Loucy (cell line): ENCODE measurements at regions not wholly inside any gene's neighbourhood (a gene's known extent, or its start where the extent isn't known, plus 50 kb on each side); places are given as distances from the start of the nearest gene placed in this dataset.

Experiments
- H2AFZ ChIP-seq: fragments of 200-600 bp; sonication (generic); 2 replicates; pipeline ENCODE4 v1.6.0; 2016; ENCODE audit warnings: antibody characterized with exemption, mild to moderate bottlenecking, low read length, moderate library complexity
- H3F3A ChIP-seq: fragments of 200-600 bp; 2 replicates; pipeline ENCODE4 v1.6.0; 2016; ENCODE audit warnings: antibody characterized with exemption, low read depth, mild to moderate bottlenecking
- H3K27me3 ChIP-seq: fragments of 200-600 bp; sonication (generic); 2 replicates; pipeline ENCODE4 v1.6.1; 2014; ENCODE audit warnings: low read length, mild to moderate bottlenecking; ENCODE audit not compliant: insufficient read depth, poor library complexity, severe bottlenecking
- H3K36me3 ChIP-seq: fragments of 200-600 bp; sonication (generic); 2 replicates; pipeline ENCODE4 v1.6.1; 2016; ENCODE audit warnings: low read length; ENCODE audit not compliant: insufficient read depth
- H3K4me1 ChIP-seq: fragments of 200-600 bp; sonication (generic); 2 replicates; pipeline ENCODE4 v1.5.1; 2014; ENCODE audit warnings: low read length, mild to moderate bottlenecking; ENCODE audit not compliant: insufficient read depth, poor library complexity, severe bottlenecking
- H3K4me2 ChIP-seq: fragments of 200-600 bp; sonication (generic); 2 replicates; pipeline ENCODE4 v1.6.0; 2014; ENCODE audit warnings: antibody characterized with exemption, low read length, low read depth, mild to moderate bottlenecking; ENCODE audit not compliant: poor library complexity, severe bottlenecking
- H3K4me3 ChIP-seq: fragments of 200-600 bp; sonication (generic); 2 replicates; pipeline ENCODE4 v1.5.1; 2014; ENCODE audit warnings: low read length, mild to moderate bottlenecking, mixed read lengths; ENCODE audit not compliant: poor library complexity, severe bottlenecking
- H3K79me2 ChIP-seq: fragments of 200-600 bp; sonication (generic); 2 replicates; pipeline ENCODE4 v1.6.1; 2014; ENCODE audit warnings: low read length; ENCODE audit not compliant: insufficient read depth
- H3K9ac ChIP-seq: fragments of 200-600 bp; sonication (generic); 2 replicates; pipeline ENCODE4 v1.6.0; 2014; ENCODE audit warnings: mild to moderate bottlenecking, low read depth, low read length, moderate library complexity; ENCODE audit not compliant: poor library complexity, severe bottlenecking
- H3K9me2 ChIP-seq: fragments of 200-600 bp; sonication (generic); replicated peaks from 2 replicates; pipeline ENCODE4 v1.6.1; 2016; ENCODE audit warnings: low read depth, low read length, mixed read lengths
- H3K9me3 ChIP-seq: fragments of 200-600 bp; sonication (generic); 2 replicates; pipeline ENCODE4 v1.6.1; 2014; ENCODE audit warnings: mild to moderate bottlenecking, antibody characterized with exemption, low read length, low read depth; ENCODE audit not compliant: insufficient read depth
- H4K20me1 ChIP-seq: fragments of 200-600 bp; sonication (generic); 2 replicates; pipeline ENCODE4 v1.6.0; 2014; ENCODE audit warnings: antibody characterized with exemption, low read length, mild to moderate bottlenecking; ENCODE audit not compliant: insufficient read depth, poor library complexity, severe bottlenecking
- EZH2phosphoT487 ChIP-seq: fragments of 200-600 bp; IDR thresholded peaks from 2 replicates; pipeline ENCODE4 v1.6.1; 2018; ENCODE audit warnings: antibody characterized with exemption, mild to moderate bottlenecking, moderate library complexity, borderline replicate concordance
- TF ChIP-seq, protein P1 (sequence below): fragments of 200-600 bp; sonication (generic); conservative IDR thresholded peaks from 2 replicates; pipeline ENCODE4 v1.5.1; 2014; ENCODE audit warnings: mild to moderate bottlenecking, antibody characterized with exemption, low read length

DNA sequence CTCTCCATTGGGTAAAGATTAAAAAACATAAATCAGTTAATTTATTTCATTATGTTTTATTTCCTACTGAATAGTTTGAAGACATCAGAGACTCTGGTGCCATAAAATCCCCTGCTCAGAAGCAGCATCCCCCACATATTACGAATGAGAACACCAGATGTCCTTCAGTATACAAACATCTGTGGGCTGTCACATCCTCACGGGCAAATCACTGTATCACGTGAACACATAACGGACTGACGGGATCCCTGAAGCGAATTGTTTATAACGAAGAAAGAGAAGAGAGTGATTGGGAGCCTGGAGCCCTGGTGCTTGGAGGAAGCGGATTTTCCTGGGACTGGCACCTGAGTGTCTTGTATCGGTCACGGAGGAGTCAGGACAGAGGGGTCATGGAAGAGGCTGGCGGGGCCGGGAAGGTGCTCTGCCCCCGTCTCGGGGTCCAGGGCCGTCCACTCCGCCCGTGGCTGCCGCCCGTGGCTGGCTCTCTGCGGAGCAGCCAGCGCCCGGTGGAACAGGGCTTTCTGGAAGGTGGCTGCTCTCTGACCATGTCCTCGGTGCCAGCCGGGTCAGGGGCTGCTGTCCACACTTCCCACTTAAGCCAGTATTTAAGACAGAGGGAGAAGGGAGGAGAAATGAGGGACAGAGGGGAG is 452.7 kb upstream of the FAT1 start:
- Histone ChIP-seq H3K4me2 (no peak overlapping the region), H3K36me3 (no peaks in the 10 kb centered on the region), H3K4me1 (no peaks in the 10 kb centered on the region), H3K9me2 (no peaks in the 10 kb centered on the region), H3K9me3 (peaks cover 3% of the 10 kb centered on the region; the same call in 1 of the 2 replicates), H3K9ac (no peak overlapping the region), H4K20me1 (no peaks in the 10 kb centered on the region), H3F3A (no peaks in the 10 kb centered on the region), H3K4me3 (no peak overlapping the region), H3K79me2 (no peaks in the 10 kb centered on the region), H2AFZ (no peak overlapping the region), H3K27me3 (no peaks in the 10 kb centered on the region)
- TF ChIP-seq, protein P1, sequence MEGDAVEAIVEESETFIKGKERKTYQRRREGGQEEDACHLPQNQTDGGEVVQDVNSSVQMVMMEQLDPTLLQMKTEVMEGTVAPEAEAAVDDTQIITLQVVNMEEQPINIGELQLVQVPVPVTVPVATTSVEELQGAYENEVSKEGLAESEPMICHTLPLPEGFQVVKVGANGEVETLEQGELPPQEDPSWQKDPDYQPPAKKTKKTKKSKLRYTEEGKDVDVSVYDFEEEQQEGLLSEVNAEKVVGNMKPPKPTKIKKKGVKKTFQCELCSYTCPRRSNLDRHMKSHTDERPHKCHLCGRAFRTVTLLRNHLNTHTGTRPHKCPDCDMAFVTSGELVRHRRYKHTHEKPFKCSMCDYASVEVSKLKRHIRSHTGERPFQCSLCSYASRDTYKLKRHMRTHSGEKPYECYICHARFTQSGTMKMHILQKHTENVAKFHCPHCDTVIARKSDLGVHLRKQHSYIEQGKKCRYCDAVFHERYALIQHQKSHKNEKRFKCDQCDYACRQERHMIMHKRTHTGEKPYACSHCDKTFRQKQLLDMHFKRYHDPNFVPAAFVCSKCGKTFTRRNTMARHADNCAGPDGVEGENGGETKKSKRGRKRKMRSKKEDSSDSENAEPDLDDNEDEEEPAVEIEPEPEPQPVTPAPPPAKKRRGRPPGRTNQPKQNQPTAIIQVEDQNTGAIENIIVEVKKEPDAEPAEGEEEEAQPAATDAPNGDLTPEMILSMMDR, result no peak

DNA sequence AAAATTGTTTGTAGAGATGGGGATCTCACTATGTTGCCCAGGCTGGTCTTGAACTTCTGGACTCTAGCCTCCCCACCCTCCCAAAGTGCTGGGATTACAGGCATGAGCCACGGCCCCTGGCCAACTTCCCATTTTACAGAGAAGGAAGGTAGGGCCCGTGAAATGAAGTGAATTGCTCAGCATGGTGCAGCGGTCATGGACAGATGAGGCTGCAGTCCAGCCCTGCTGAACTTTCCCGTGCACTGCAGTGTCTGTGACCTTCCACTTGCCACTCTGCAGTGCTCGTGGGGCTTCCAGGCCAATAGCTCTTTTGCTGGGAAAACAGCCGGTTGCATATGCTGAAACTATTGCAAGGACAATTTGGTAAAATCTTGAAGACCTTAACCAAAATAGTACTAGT is 454.4 kb upstream of the FAT1 start:
- Histone ChIP-seq H2AFZ (no peak overlapping the region), H3K4me3 (no peak overlapping the region), H3K9me3 (peaks cover 3% of the 10 kb centered on the region; the same call in 1 of the 2 replicates), H3K4me1 (no peaks in the 10 kb centered on the region), H3F3A (no peaks in the 10 kb centered on the region), H3K36me3 (no peaks in the 10 kb centered on the region), H3K4me2 (no peak overlapping the region), H4K20me1 (no peaks in the 10 kb centered on the region), H3K79me2 (no peaks in the 10 kb centered on the region), H3K9me2 (no peaks in the 10 kb centered on the region), H3K9ac (no peak overlapping the region), H3K27me3 (no peaks in the 10 kb centered on the region)
- TF ChIP-seq, protein P1, result no peak
- TF ChIP-seq EZH2phosphoT487, result no peak

DNA sequence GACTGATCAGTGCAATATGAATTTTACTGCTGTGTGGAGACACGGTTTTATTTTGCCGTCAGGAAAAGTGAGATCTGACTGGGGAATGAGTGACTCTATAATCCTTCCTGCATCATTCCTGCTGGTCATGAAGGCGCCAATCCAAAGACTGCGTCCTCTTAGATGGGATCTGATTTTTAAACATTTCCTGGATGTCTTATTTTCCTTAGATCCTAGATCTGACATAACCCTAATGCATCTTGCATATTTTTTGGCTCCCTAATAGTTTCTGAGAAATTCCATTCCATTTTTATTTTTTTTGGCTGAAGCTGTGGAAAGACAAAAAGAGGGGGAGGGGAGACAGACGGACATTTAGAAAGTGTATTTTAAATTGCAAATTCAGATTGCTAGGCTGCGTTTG is 454.9 kb upstream of the FAT1 start:
- H3K9ac ChIP-seq, result no peak overlapping the region
- H3K9me3 ChIP-seq, result peaks cover 2% of the 10 kb centered on the region; the same call in 1 of the 2 replicates
- no peak for TF ChIP-seq EZH2phosphoT487
- TF ChIP-seq, protein P1, result no peak
- H3K4me3 ChIP-seq, result no peak overlapping the region
- no peaks in the 10 kb centered on the region for H4K20me1 ChIP-seq
- H3K36me3 ChIP-seq, result no peaks in the 10 kb centered on the region
- H3K4me2 ChIP-seq, result no peak overlapping the region
- H3K9me2 ChIP-seq, result no peaks in the 10 kb centered on the region
- no peaks in the 10 kb centered on the region for H3F3A ChIP-seq
- H3K4me1 ChIP-seq, result no peaks in the 10 kb centered on the region
- H3K27me3 ChIP-seq, result no peaks in the 10 kb centered on the region
- H3K79me2 ChIP-seq, result no peaks in the 10 kb centered on the region
- H2AFZ ChIP-seq, result no peak overlapping the region
